Astrocyte of the spinal cord (primary cell): ENCODE measurements at regions not wholly inside any gene's neighbourhood (a gene's known extent, or its start where the extent isn't known, plus 50 kb on each side); places are given as distances from the start of the nearest gene placed in this dataset.

Experiments
- DNase-seq: peaks from one replicate; pipeline ENCODE4 v3.0.0; 2011; ENCODE audit warnings: low read depth, low spot score
- H3K4me3 ChIP-seq: 2 replicates; pipeline ENCODE4 v1.5.1; 2011; ENCODE audit warnings: low read depth, mild to moderate bottlenecking, low read length, moderate library complexity
- in situ Hi-C: cut with HindIII; loops from 2 replicates; pipeline ENCODE4 v1.10.0; 2017; ENCODE audit warnings: low sequenced_read_pairs
- TF ChIP-seq, protein P1 (sequence below): IDR thresholded peaks from 2 replicates; pipeline ENCODE4 v1.5.1; 2012; ENCODE audit warnings: low read depth, mild to moderate bottlenecking, low read length, inconsistent platforms

DNA sequence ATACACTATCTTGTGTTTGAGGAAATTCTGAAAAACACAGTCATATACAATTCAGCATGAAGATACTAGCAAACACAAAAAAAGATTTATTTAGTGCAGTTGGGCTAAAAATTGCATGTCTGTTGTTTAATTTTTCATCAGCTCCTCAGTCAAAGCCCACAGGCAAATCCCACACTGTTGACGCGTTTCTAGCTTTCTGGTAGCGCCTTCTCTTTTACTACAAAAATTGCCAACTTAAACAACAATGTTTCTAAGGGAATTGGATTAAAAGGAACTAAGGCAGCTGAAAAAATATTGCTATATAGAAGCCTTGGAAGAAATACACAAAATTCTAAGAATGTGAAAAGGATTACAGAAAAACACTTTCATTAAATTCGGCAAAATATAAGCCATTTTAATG lies 196.7 kb upstream of the P2RY1 start:
- no peak for DNase-seq
- TF ChIP-seq, protein P1, sequence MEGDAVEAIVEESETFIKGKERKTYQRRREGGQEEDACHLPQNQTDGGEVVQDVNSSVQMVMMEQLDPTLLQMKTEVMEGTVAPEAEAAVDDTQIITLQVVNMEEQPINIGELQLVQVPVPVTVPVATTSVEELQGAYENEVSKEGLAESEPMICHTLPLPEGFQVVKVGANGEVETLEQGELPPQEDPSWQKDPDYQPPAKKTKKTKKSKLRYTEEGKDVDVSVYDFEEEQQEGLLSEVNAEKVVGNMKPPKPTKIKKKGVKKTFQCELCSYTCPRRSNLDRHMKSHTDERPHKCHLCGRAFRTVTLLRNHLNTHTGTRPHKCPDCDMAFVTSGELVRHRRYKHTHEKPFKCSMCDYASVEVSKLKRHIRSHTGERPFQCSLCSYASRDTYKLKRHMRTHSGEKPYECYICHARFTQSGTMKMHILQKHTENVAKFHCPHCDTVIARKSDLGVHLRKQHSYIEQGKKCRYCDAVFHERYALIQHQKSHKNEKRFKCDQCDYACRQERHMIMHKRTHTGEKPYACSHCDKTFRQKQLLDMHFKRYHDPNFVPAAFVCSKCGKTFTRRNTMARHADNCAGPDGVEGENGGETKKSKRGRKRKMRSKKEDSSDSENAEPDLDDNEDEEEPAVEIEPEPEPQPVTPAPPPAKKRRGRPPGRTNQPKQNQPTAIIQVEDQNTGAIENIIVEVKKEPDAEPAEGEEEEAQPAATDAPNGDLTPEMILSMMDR: no peak
- in situ Hi-C loops: no loop called here
- H3K4me3 ChIP-seq: no peak overlapping the region

DNA sequence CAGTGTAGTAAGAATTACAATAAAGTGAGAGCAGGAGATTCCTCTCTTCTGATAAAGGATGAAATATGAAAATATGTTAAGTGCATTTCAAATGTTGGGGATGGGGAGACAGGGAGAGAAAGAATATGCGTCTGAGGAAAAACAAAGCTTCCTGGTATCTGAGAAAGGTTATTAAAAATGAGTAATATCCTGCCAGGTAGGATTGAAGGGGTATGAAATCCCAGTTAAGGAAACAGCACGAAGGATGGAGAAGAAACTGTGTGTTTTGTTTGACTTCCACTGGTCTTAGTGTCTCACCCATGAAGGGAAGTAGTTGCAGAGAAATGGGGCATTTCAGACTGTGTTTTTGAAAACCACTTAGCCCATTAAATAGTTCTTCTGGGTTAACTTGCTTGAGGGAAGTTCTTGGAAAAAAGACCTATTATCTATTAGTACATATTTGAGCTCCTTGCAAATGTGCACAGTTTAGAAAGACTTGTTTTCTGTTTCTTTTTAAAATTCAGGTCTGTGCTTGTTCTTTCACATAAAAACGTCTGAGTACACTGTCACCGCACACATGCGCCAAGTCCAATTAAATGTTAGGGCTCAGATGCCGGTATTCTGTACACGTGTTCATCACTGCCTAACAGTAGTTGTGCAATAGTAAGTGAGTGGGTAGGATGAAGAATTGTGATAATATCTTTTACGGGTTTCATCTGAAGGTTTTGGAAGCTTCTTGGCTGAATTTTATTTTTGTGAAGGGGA lies 196.1 kb upstream of the P2RY1 start:
- TF ChIP-seq, protein P1: no peak
- DNase-seq: peak; percentile 16
- in situ Hi-C loops: no loop called here
- H3K4me3 ChIP-seq: no peak overlapping the region

DNA sequence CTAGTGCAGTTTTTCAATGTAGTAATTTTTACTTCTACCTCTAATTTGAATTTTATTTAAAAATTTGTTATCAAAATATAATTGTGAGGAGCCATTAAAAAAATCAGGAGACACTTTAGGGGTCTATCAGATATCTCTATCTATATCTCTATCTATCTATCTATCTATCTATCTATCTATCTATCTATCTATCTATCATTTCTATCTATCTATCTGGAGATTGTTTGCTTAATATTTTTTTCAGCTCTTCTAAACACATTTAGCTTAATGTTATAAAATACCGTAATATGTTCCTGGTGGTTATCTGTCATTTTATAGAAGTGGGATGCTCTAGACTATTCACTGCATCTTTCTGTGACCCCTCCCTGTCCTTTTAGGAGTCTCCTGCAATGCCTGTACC lies 193.7 kb upstream of the P2RY1 start:
- DNase-seq: no peak
- in situ Hi-C loops: no loop called here
- no peak overlapping the region for H3K4me3 ChIP-seq
- TF ChIP-seq, protein P1: no peak

DNA sequence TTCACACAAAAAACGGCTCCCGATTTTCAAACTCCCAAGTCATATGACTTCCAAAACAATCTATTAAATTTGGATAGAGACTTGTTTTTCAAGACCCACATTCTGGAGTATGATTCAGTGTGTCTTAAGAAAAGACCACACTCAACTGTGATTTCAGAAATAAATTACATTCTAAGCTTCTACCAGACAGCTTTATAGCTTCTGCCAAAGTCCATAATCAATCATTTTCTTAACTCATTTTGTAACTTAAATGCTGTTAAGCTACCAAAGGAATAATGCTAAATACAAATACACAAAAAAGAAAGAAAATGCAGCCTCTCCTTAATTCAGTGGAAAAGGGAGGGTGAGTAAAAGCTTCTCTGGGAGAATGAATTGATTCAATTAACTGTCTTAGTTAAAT lies 192.3 kb upstream of the P2RY1 start:
- in situ Hi-C loops: no loop called here
- TF ChIP-seq, protein P1: no peak

DNA sequence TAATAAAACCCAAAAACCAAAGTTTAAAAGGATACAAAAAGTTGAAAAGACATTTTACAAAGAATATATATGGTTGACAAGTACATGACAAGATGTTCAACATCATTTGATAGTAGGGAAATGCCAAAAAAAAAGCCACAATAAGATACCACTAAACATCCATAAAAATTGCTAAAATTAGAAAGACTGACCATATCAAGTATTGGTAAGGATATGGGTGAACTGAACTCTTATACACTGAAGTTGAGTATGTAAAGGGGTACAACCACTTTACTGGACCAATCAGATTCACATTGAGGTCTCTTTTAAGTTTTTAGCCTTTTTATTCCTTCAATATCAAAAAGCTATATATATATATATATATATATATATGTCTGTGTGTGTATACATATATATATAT lies 190.5 kb upstream of the P2RY1 start:
- in situ Hi-C loops: no loop called here
- TF ChIP-seq, protein P1: no peak
- H3K4me3 ChIP-seq: no peak overlapping the region
- DNase-seq: no peak

More for the DNA sequence above, 192.3 kb upstream of the P2RY1 start:
- no peak for DNase-seq
- no peak overlapping the region for H3K4me3 ChIP-seq

DNA sequence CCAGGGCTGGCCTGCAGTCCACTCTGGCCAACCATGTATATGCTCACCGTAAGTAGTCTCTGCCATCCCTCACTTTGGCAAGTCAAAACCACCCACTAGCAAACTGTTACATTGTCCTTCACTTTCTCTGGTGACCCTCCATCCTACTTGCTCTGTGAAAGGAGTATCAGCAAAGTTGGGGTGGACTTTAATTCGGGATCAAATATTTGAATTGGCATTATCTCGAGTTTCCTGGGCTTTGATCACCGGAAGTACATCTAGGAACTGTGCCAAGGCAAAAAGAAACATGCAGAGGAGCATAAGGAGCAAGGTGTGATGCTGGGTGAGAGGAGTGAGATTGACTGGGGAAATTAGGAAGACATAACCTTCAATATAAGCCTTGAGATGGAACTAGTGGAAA lies 188.9 kb upstream of the P2RY1 start:
- DNase-seq: no peak
- TF ChIP-seq, protein P1: no peak
- in situ Hi-C loops: no loop called here
- no peak overlapping the region for H3K4me3 ChIP-seq
